ENCODE measurements at regions not wholly inside any gene's neighbourhood (a gene's known extent, or its start where the extent isn't known, plus 50 kb on each side); places are given as distances from the start of the nearest gene placed in this dataset.
A peak's percentile ranks its signal among the peaks of the same experiment; 100 is the strongest.

GRCh38 chr4:33349376-33349775 lies 2629.2 kb downstream of the PCDH7 start:
- no peak for TF ChIP-seq MAX (IDR thresholded peaks at IDR 0.05)
- TF ChIP-seq CREB1 (IDR thresholded peaks at IDR 0.05; ENCODE audit: low read depth): no peak
- TF ChIP-seq EGR1 (IDR thresholded peaks at IDR 0.05): no peak
- no peak for TF ChIP-seq TCF12 (IDR thresholded peaks at IDR 0.05; ENCODE audit: low read depth)
- no peak for TF ChIP-seq TAF1 (IDR thresholded peaks at IDR 0.05; ENCODE audit: low read depth)
- TF ChIP-seq FOXM1 (IDR thresholded peaks at IDR 0.05; ENCODE audit: borderline replicate concordance, low read depth): no peak
- TF ChIP-seq CEBPB (IDR thresholded peaks at IDR 0.05): no peak
- TF ChIP-seq ZBTB7A (IDR thresholded peaks at IDR 0.05; ENCODE audit: low read depth): no peak
- no peak for TF ChIP-seq USF1 (IDR thresholded peaks at IDR 0.05)
- TF ChIP-seq TEAD4 (IDR thresholded peaks at IDR 0.05): no peak
- TF ChIP-seq EP300 (IDR thresholded peaks at IDR 0.05; ENCODE audit: borderline replicate concordance): no peak
- TF ChIP-seq YY1 (IDR thresholded peaks at IDR 0.05; ENCODE audit: low read depth): no peak
- TF ChIP-seq RAD21 (IDR thresholded peaks at IDR 0.05; ENCODE audit: low read depth): no peak
- no peak for TF ChIP-seq NFIC (IDR thresholded peaks at IDR 0.05)
- TF ChIP-seq REST (IDR thresholded peaks at IDR 0.05; ENCODE audit: low read depth): no peak

- TF ChIP-seq MAX (IDR thresholded peaks at IDR 0.05) (no peak), CEBPB (IDR thresholded peaks at IDR 0.05) (no peak), REST (IDR thresholded peaks at IDR 0.05; ENCODE audit: low read depth) (no peak), TAF1 (IDR thresholded peaks at IDR 0.05; ENCODE audit: low read depth) (no peak), EP300 (IDR thresholded peaks at IDR 0.05; ENCODE audit: borderline replicate concordance) (no peak), RAD21 (IDR thresholded peaks at IDR 0.05; ENCODE audit: low read depth) (no peak), NFIC (IDR thresholded peaks at IDR 0.05) (no peak), USF1 (IDR thresholded peaks at IDR 0.05) (no peak), TEAD4 (IDR thresholded peaks at IDR 0.05) (no peak)
Observed at GRCh38 chr4:33357121-33357520, 2637.0 kb downstream of the PCDH7 start.

- peak; percentile 82 for TF ChIP-seq EGR1 (IDR thresholded peaks at IDR 0.05)
- 0 out of 2 replicates have a peak, but pooled peaks have one; percentile 12 for TF ChIP-seq TEAD4 (IDR thresholded peaks at IDR 0.05)
- TF ChIP-seq TAF1 (IDR thresholded peaks at IDR 0.05; ENCODE audit: low read depth): no peak
Observed at GRCh38 chr4:33369446-33369845, 2649.3 kb downstream of the PCDH7 start.

- TF ChIP-seq RAD21 (IDR thresholded peaks at IDR 0.05; ENCODE audit: low read depth) (no peak), MAX (IDR thresholded peaks at IDR 0.05) (no peak), TEAD4 (IDR thresholded peaks at IDR 0.05) (no peak), CEBPB (IDR thresholded peaks at IDR 0.05) (no peak), FOXM1 (IDR thresholded peaks at IDR 0.05; ENCODE audit: borderline replicate concordance, low read depth) (no peak), NFIC (IDR thresholded peaks at IDR 0.05) (no peak), ZBTB7A (IDR thresholded peaks at IDR 0.05; ENCODE audit: low read depth) (no peak), YY1 (IDR thresholded peaks at IDR 0.05; ENCODE audit: low read depth) (no peak), EGR1 (IDR thresholded peaks at IDR 0.05) (no peak), USF1 (IDR thresholded peaks at IDR 0.05) (no peak), TAF1 (IDR thresholded peaks at IDR 0.05; ENCODE audit: low read depth) (no peak), EP300 (IDR thresholded peaks at IDR 0.05; ENCODE audit: borderline replicate concordance) (no peak), REST (IDR thresholded peaks at IDR 0.05; ENCODE audit: low read depth) (no peak), CREB1 (IDR thresholded peaks at IDR 0.05; ENCODE audit: low read depth) (no peak), TCF12 (IDR thresholded peaks at IDR 0.05; ENCODE audit: low read depth) (no peak)
Observed at GRCh38 chr4:33381816-33382215, 2661.6 kb downstream of the PCDH7 start.
